ENCODE measurements at regions not wholly inside any gene's neighbourhood (a gene's known extent, or its start where the extent isn't known, plus 50 kb on each side); places are given as distances from the start of the nearest gene placed in this dataset.

DNA sequence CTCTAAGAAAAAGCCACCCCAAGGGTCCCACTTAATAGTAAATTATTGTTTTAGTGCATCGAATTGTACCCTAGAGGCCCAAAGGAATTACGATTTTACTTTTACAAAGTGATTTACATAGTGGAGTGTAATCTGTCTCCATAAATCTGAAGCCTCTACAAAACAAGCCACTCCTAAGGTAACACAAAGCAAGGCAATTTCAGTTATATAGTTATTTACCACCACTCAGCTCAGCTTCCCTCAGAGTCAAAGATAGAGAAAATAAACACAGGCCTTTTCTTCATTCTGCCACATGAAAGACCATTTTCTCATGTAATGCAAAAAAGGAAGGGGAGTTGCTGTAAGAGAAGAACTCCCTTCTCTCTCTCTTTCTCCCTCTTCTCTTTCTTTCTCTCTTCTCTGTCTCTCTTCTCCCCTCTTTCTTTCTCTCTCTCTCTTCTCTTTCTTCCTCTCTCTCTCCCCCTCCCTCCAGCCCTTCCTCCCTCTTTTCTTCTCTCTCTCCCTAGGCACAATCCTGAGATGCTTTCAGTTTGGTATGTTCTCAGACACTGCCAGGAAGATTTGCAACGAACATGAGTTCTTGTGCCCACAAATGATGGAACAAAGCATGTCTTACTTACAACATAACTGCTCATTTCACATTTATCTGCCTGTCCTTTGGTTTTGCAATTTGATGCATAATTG lies 264.5 kb downstream of the BCL2 start:
- TF ChIP-seq EZH2 (optimal IDR thresholded peaks at IDR 0.05; ENCODE audit: low read depth, low read length), result no peak
- TF ChIP-seq CTCF (IDR thresholded peaks at IDR 0.05; ENCODE audit: low read length), result no peak
- TF ChIP-seq EZH2phosphoT487 (IDR thresholded peaks at IDR 0.05; ENCODE audit: low read length), result no peak
